ENCODE measurements at regions not wholly inside any gene's neighbourhood (a gene's known extent, or its start where the extent isn't known, plus 50 kb on each side); places are given as distances from the start of the nearest gene placed in this dataset.

DNA sequence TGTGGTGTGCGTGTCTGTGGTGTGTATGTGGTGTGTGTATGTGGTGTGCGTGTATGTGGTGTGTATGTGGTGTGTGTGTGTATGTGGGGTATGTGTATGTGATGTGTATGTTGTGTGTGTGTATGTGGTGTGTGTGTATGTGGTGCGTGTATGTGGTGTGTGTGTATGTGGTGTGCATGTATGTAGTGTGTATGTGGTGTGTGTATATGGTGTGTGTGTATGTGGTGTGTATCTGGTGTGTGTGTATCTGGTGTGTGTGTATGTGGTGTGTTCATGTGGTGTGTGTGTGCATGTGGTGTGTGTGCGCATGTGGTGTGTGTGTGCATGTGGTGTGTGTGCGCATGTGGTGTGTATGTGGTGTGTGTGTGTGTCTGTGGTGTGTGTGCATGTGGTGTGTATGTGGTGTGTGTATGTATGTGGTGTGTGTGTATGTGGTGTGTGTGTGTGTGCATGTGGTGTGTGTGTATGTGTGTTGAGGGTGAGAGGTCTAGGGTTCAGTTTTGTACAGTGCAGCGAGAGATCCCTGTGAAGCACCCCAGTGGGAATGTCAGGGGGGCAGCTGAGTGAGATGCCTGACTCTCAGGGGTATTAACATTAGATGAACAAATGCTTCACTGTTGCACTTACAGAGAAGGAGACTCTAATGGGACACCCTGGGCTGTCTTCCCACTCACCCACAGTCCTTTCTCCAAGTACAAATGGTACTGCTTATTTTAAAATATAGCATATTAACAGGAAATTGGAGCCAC is 61.3 kb upstream of the MEDAG start:
- ATAC-seq (ENCODE audit: low FRiP score in 2 of 2) (no peak), DNase-seq (no peak)
- Histone ChIP-seq H3K27me3 (no peaks in the 10 kb centered on the region), H3K36me3 (no peaks in the 10 kb centered on the region), H3K4me1 (peaks cover 0 to 12% (median 4%) of the 10 kb centered on the region in 4 donors), H3K27ac (no peak overlapping the region), H3K4me3 (no peak overlapping the region), H3K9me3 (no peaks in the 10 kb centered on the region)
- 92 to 94% methylated on average over 6 of the region's 6 CpGs for WGBS, 2 donors
- no peak for TF ChIP-seq POLR2A (IDR thresholded peaks at IDR 0.05)
- TF ChIP-seq, protein P1, sequence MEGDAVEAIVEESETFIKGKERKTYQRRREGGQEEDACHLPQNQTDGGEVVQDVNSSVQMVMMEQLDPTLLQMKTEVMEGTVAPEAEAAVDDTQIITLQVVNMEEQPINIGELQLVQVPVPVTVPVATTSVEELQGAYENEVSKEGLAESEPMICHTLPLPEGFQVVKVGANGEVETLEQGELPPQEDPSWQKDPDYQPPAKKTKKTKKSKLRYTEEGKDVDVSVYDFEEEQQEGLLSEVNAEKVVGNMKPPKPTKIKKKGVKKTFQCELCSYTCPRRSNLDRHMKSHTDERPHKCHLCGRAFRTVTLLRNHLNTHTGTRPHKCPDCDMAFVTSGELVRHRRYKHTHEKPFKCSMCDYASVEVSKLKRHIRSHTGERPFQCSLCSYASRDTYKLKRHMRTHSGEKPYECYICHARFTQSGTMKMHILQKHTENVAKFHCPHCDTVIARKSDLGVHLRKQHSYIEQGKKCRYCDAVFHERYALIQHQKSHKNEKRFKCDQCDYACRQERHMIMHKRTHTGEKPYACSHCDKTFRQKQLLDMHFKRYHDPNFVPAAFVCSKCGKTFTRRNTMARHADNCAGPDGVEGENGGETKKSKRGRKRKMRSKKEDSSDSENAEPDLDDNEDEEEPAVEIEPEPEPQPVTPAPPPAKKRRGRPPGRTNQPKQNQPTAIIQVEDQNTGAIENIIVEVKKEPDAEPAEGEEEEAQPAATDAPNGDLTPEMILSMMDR (IDR thresholded peaks at IDR 0.05): no peak
- TF ChIP-seq EP300 (IDR thresholded peaks at IDR 0.05): no peak
- TF ChIP-seq POLR2AphosphoS5 (IDR thresholded peaks at IDR 0.05): no peak

DNA sequence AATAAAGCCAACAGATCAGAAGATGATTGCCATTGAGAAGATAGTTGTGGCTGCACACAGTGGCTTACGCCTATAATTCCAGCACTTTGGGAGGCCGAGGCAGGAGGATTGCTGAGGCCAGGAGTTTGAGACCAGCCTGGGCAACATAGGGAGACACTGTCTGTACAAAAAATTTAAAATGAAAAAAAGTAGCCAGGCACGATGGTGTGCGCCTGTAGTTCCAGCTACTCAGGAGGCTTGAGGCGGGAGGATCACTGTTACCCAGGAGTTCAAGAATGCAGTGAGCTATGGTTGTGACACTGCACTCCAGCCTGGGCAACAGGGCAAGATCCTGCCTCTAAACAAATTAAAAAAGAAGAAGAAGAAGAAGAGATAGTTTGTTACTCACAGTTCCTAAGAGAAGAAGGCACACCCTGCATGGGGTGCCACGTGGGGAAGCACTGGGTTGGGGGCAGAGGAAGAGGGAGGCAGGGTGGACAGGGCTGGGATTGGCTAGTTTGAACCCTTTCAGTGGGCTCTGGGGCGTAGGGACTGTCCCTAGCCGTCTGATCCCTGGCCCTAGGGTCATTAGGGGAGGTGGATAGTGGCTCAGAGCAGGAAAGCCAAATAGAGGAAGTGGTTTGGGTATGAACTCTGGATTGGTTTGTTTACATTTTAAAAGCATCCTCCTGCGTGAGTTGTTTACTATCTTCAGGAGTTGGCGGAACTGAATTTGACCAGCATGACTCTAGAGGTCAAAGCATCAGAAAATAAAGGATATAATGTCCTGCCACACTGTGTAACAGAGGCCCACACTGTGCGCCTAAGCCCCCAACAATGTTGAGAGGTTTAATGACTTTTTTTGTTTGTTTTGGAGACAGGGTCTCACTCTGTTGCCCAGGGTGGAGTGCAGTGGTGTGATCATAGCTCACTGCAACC is 60.5 kb upstream of the MEDAG start:
- TF ChIP-seq POLR2A (IDR thresholded peaks at IDR 0.05) (no peak), EP300 (IDR thresholded peaks at IDR 0.05) (no peak), POLR2AphosphoS5 (IDR thresholded peaks at IDR 0.05) (no peak)
- TF ChIP-seq, protein P1 (IDR thresholded peaks at IDR 0.05): no peak
- Histone ChIP-seq H3K27me3 (no peaks in the 10 kb centered on the region), H3K9me3 (no peaks in the 10 kb centered on the region), H3K36me3 (no peaks in the 10 kb centered on the region), H3K4me3 (no peak overlapping the region), H3K27ac (no peak overlapping the region), H3K4me1 (peaks cover 0 to 12% (median 4%) of the 10 kb centered on the region in 4 donors)
- ATAC-seq (ENCODE audit: low FRiP score in 2 of 2) (peak in 1 of 2 donors; percentile 44), DNase-seq (no peak)
- 60 to 63% methylated on average over 11 of the region's 11 CpGs for WGBS, 2 donors

DNA sequence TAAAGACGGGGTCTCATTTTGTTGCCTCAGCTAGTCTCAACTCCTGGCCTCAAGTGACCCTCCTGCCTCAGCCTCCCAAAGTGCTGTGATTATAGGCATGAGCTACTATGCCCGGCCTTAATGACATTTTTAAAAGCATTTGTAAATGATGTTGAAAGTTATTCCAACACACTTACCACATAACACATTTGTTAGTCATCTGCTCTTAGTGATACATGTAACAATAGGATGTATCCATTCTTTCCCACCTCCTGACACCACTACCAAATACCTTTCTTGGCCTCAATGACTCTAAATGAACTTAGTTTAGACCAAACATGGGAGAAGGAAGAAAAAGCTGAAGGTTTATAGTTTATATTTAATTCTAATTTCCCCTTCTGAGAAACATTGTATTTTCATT is 59.8 kb upstream of the MEDAG start:
- TF ChIP-seq EP300 (IDR thresholded peaks at IDR 0.05) (no peak), POLR2AphosphoS5 (IDR thresholded peaks at IDR 0.05) (no peak), POLR2A (IDR thresholded peaks at IDR 0.05) (no peak)
- TF ChIP-seq, protein P1 (IDR thresholded peaks at IDR 0.05): no peak
- ATAC-seq (ENCODE audit: low FRiP score in 2 of 2) (no peak), DNase-seq (no peak)
- 50 to 95% methylated on average over 2 of the region's 2 CpGs for WGBS, 2 donors
- Histone ChIP-seq H3K4me1 (peaks cover 0 to 12% (median 4%) of the 10 kb centered on the region in 4 donors), H3K27ac (no peak overlapping the region), H3K4me3 (no peak overlapping the region), H3K36me3 (no peaks in the 10 kb centered on the region), H3K9me3 (no peaks in the 10 kb centered on the region), H3K27me3 (no peaks in the 10 kb centered on the region)

DNA sequence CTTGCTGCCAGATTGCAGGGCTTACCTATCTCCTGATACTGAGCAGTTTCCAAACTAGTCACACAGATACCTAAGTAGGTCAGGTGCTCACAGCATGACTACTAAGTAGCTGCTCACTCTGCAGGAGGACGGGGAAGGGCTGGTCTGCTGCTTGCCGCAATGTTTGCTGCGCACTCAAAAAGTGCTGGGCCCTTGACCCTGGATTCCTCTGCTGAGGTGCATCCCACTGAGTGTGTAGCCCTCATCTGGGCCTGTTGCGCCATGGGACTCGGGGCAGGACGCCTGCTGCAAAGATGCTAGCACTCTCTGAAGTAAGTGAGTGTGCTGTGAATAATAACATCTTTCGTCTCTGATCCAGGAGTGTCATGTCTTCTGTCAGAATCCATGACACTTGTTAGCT is 59.2 kb upstream of the MEDAG start:
- TF ChIP-seq, protein P1 (IDR thresholded peaks at IDR 0.05): no peak
- no peak for TF ChIP-seq POLR2A (IDR thresholded peaks at IDR 0.05)
- no peak for TF ChIP-seq POLR2AphosphoS5 (IDR thresholded peaks at IDR 0.05)
- TF ChIP-seq EP300 (IDR thresholded peaks at IDR 0.05): no peak
- Histone ChIP-seq H3K4me3 (no peak overlapping the region), H3K27me3 (no peaks in the 10 kb centered on the region), H3K4me1 (peaks cover 0 to 12% (median 4%) of the 10 kb centered on the region in 4 donors), H3K9me3 (no peaks in the 10 kb centered on the region), H3K27ac (no peak overlapping the region), H3K36me3 (no peaks in the 10 kb centered on the region)
- no peak for DNase-seq
- no peak for ATAC-seq (ENCODE audit: low FRiP score in 2 of 2)
- WGBS, 2 donors: 84 to 89% methylated on average over 5 to 7 of the region's 7 CpGs

All from upper lobe of left lung (tissue), 6 donors.